NCI-H146 treated with DMSO at 0.1 percent for 48 hours (cell line): ENCODE measurements at regions not wholly inside any gene's neighbourhood (a gene's known extent, or its start where the extent isn't known, plus 50 kb on each side); places are given as distances from the start of the nearest gene placed in this dataset.
A peak's percentile ranks its signal among the peaks of the same experiment; 100 is the strongest.

Experiments
- DNase-seq: peaks from one replicate; lab custom pipeline; 2025; ENCODE audit not compliant: unreplicated experiment; lab: John Stamatoyannopoulos, UW

GRCh38 chr4:100970414-100970813, 376.9 kb downstream of the PPP3CA start:
- no peak for DNase-seq

DNA sequence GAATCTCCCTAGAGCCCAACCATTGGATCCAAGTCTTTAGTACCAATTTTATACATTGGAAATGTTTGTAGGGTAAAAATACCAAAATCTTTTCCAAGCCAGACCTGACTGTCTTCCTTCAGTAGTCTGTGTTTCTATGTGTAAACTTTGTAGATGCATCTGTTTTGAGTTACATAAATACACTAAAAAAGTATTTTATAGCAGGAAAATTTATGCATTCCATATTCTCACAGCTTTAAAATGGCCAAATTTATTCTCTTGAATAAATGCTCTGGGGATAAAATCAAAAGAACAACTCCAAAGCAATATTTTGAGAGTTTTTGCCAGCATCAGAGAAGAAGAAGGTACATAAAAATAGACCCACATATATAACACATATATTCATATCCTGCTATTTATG, 377.4 kb downstream of the PPP3CA start:
- no peak for DNase-seq

- no peak for DNase-seq
Observed at GRCh38 chr4:100968046-100968445, 379.3 kb downstream of the PPP3CA start.

DNA sequence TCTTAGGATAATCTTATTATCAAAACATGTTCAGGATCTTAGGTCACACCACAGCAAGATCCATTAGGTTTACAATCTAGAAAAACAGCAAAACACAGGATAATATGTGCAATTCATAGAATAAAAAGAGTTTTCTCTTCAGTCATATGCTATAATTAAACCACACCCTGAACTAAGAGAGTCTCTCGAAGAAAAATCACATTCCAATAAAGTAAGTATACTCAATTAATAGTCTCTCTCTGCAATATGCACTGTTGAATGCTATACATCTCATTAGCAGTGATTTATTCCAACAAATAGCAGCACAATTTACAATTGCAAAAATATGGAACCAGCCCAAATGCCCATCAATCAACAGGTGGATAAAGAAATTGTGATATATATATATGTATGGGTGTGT, 383.7 kb downstream of the PPP3CA start:
- DNase-seq, result no peak

GRCh38 chr4:100962698-100963097, 384.6 kb downstream of the PPP3CA start:
- DNase-seq, result no peak

- DNase-seq, result no peak
Observed at GRCh38 chr4:100960232-100960631, 387.1 kb downstream of the PPP3CA start.

DNA sequence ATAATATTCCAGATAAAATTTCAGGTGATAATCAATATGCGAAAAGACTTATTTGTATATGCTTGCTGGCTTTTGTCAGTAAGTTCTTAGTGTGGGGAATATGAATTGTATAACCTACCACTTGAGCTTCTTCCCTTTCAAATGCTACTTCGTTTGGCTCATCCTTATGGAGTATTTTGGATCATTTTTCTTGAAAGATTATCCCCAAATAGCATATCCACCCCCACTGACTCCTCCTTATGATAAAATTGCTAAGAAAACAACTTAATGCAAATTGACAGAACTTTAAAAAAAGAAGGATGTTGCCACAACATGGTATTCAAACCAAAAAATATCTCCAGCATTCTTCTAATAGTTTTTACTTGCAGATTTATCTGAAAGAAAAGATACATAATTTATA, 393.3 kb downstream of the PPP3CA start:
- DNase-seq, result no peak

GRCh38 chr4:100953616-100954015, 393.7 kb downstream of the PPP3CA start:
- DNase-seq, result no peak

- DNase-seq, result no peak
Observed at GRCh38 chr4:100952590-100952989, 394.7 kb downstream of the PPP3CA start.

DNA sequence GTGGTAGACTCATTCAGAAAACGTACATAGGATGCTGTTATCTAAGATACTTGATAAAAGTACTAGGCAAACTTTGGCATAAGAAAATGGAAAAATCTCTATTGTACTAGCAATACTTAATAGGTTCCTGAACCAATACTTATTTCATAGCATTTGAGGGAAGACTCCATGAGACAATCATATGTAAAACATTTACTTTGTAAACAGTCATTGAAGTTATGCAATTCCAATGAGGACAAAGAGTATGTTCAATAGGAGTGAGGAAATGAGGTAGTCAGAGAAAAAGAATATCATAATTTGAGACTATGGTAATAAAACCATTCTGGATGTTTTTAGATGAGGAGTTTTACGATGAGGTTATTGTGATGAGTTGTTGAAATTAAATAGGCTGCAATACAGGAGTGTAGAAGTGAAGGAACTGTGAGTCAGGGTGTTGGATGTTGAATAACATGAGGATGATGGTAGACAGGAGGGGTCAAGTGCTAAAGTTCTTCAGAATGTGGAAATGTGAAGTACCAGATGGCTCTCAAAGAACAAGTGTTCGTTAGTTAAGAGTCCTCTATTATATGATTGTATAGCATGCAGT, 397.9 kb downstream of the PPP3CA start:
- no peak for DNase-seq

GRCh38 chr4:100948911-100949310, 398.4 kb downstream of the PPP3CA start:
- DNase-seq, result no peak

GRCh38 chr4:100945789-100946188, 401.5 kb downstream of the PPP3CA start:
- DNase-seq, result no peak

DNA sequence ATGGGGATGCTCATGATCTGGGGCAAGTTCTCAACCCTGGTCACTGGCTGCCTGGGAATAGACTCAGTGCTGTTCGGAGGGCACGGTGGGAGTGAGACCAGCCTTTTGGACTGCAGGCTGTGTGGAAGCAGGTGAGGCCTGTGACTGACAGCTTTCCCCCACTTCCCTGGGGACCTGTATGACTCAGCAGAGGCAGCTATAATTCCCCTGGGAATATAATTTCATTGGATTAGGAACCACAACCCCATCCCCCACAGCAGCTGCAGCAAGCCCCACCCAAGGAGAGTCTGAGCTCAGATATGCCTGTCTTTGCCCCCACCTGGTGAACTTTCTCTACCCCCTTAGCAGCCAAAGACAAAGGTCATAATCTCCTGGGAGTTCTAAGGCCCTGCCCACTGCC, 408.6 kb downstream of the PPP3CA start:
- no peak for DNase-seq

DNA sequence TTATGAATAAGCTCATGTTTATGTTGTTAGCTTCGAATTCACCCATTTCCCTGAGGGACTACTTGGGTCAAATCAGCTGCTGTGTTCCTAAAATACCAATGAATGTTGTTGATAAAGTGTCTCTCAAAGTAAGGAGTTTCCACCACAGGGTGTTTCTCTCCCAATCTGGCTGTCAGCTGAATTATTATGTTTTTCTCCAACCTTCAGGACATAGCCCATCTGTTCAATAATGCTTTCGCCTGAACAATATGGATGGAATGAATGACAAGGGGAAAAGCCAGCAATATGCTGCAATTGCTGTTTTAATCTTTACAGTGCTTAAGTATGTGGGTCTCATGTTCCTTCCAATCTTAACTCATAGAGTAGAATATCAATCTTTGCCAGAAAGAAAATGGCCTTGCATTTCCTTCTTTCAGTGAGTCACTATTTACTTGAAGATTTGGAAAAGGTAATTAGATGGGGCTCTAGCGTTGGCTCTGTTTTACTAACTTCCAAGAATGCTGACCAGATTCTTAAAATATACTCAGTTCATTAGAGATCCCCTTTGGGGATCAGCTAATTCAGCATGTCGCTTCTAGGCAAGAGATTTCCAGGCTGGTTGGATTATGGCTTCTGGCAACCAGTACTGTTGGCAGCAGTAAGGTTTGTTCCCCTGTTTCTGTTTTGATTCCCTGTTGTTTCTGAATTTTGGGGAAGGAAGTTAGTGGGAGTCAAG, 410.5 kb downstream of the PPP3CA start:
- DNase-seq, result no peak

GRCh38 chr4:100935090-100935489, 412.2 kb downstream of the PPP3CA start:
- DNase-seq, result no peak

DNA sequence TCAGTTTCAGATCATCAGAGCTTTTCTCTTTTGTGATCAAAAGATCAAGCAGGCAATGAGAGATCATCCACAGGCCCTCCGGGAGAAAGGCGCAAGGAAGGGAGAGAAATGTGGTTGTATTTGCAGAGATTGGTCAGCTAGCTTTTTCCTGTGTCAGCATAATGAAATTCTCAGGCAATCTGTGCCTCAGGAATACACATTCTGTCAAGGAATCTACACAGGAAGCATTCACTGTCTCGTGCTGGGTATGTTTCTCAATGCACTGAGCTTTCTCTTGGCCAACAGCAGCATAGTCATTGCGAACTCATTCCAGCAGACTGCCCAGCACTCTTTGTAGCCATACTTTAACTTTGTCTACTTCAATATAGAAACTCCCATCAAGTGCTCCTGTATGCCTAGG, 413.7 kb downstream of the PPP3CA start:
- no peak for DNase-seq

GRCh38 chr4:100929758-100930157, 411.9 kb upstream of the EMCN start:
- peak; percentile 14 for DNase-seq

- no peak for DNase-seq
Observed at GRCh38 chr4:100929135-100929534, 411.3 kb upstream of the EMCN start.

DNA sequence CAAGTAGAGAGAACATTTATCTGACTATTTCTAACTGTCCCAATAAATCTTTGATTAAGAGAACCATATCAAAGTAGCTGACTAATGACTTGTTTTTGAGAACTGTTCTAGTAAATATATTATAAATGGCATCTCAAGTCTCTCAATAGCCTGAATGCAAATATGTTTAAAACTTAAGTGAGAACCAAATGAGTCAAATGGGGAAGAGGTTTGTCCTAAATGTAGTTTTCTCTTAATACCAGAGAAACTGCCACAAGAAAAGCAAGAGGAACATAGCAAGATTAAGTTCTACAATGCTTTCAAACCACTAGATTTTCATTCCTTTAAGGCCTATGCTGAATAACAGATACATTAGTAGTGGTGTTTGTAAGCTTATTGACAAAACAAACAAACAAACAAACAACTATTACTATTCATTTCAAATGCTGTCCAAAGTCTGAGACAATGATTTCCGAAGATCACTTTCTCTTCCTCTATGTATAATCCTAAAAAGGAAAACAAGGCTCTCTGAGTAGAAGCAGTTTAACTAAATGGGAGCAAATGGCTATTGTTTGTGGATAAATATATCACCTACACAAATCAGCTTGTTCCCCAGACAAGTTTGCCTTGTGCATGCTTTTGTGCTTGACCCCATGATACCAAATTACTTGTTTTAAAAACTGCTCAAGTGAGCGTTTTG, 408.4 kb upstream of the EMCN start:
- no peak for DNase-seq

GRCh38 chr4:100913685-100914084, 395.9 kb upstream of the EMCN start:
- DNase-seq, result no peak

DNA sequence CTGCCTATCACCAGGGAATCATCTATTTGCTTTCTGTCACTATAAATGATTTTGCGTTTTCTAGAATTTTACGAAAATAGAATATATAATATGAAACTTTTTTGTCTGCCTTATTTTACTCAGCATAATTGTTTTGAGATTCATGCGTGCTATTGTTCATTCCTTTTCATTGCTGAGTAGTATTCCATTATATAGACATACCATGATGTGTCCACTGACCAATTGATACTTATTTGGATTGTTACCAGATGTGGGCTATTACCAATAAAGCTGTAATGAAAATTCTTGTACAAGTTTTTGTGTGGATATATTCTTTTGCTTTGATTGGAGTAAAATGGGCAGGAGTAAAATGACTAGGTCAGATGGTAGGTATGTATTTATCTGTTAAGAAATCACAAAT, 390.7 kb upstream of the EMCN start:
- no peak for DNase-seq
